Activated naive CD8-positive, alpha-beta T cell (primary cell): ENCODE measurements at regions not wholly inside any gene's neighbourhood (a gene's known extent, or its start where the extent isn't known, plus 50 kb on each side); places are given as distances from the start of the nearest gene placed in this dataset.

ENCODE experiments used
- H3K27ac Mint-ChIP-seq: one replicate; pipeline ENCODE4 v1.8.0; 2021; ENCODE audit warnings: mixed read lengths
- H3K27me3 Mint-ChIP-seq: one replicate; pipeline ENCODE4 v1.8.0; 2021; ENCODE audit warnings: mixed read lengths
- H3K36me3 Mint-ChIP-seq: one replicate; pipeline ENCODE4 v1.8.0; 2021; ENCODE audit warnings: mixed read lengths
- H3K4me1 Mint-ChIP-seq: one replicate; pipeline ENCODE4 v1.8.0; 2021; ENCODE audit warnings: low read depth, mixed read lengths
- H3K4me3 Mint-ChIP-seq: one replicate; pipeline ENCODE4 v1.8.0; 2021; ENCODE audit warnings: mild to moderate bottlenecking, mixed read lengths
- H3K9me3 Mint-ChIP-seq: one replicate; pipeline ENCODE4 v1.8.0; 2021; ENCODE audit warnings: low read depth, mixed read lengths

GRCh38 chr11:127135256-127135655, 134.7 kb upstream of the KIRREL3 start:
- no peak overlapping the region for H3K4me3 Mint-ChIP-seq

GRCh38 chr11:127133061-127133460, 132.5 kb upstream of the KIRREL3 start:
- H3K4me1 Mint-ChIP-seq, result no peaks in the 10 kb centered on the region
- H3K4me3 Mint-ChIP-seq, result no peak overlapping the region
- no peak overlapping the region for H3K27ac Mint-ChIP-seq
- H3K27me3 Mint-ChIP-seq, result peaks cover 3% of the 10 kb centered on the region
- no peaks in the 10 kb centered on the region for H3K36me3 Mint-ChIP-seq
- H3K9me3 Mint-ChIP-seq, result no peaks in the 10 kb centered on the region

More at GRCh38 chr11:127135256-127135655, 134.7 kb upstream of the KIRREL3 start:
- no peaks in the 10 kb centered on the region for H3K4me1 Mint-ChIP-seq
- no peaks in the 10 kb centered on the region for H3K36me3 Mint-ChIP-seq
- no peak overlapping the region for H3K27ac Mint-ChIP-seq
- H3K27me3 Mint-ChIP-seq, result peaks cover under 1% of the 10 kb centered on the region
- no peaks in the 10 kb centered on the region for H3K9me3 Mint-ChIP-seq

GRCh38 chr11:127130321-127130720, 129.8 kb upstream of the KIRREL3 start:
- Mint-ChIP-seq H3K27ac (no peak overlapping the region), H3K4me3 (no peak overlapping the region), H3K4me1 (no peaks in the 10 kb centered on the region), H3K36me3 (no peaks in the 10 kb centered on the region), H3K9me3 (no peaks in the 10 kb centered on the region), H3K27me3 (peaks cover 4% of the 10 kb centered on the region)

- H3K9me3 Mint-ChIP-seq, result no peaks in the 10 kb centered on the region
- no peak overlapping the region for H3K4me3 Mint-ChIP-seq
- no peak overlapping the region for H3K27ac Mint-ChIP-seq
- H3K27me3 Mint-ChIP-seq, result peaks cover 4% of the 10 kb centered on the region
- no peaks in the 10 kb centered on the region for H3K36me3 Mint-ChIP-seq
- no peaks in the 10 kb centered on the region for H3K4me1 Mint-ChIP-seq
These were observed 126.4 kb upstream of the KIRREL3 start for GRCh38 chr11:127126986-127127385.

GRCh38 chr11:127119356-127119755, 118.8 kb upstream of the KIRREL3 start:
- Mint-ChIP-seq H3K4me1 (no peaks in the 10 kb centered on the region), H3K27me3 (no peaks in the 10 kb centered on the region), H3K27ac (no peak overlapping the region), H3K4me3 (no peak overlapping the region), H3K36me3 (no peaks in the 10 kb centered on the region), H3K9me3 (no peaks in the 10 kb centered on the region)

- no peak overlapping the region for H3K4me3 Mint-ChIP-seq
- no peaks in the 10 kb centered on the region for H3K4me1 Mint-ChIP-seq
- H3K9me3 Mint-ChIP-seq, result no peaks in the 10 kb centered on the region
- H3K27ac Mint-ChIP-seq, result no peak overlapping the region
- no peaks in the 10 kb centered on the region for H3K27me3 Mint-ChIP-seq
- H3K36me3 Mint-ChIP-seq, result no peaks in the 10 kb centered on the region
These were observed 118.2 kb upstream of the KIRREL3 start for GRCh38 chr11:127118811-127119210.

GRCh38 chr11:127117231-127117739, 116.7 kb upstream of the KIRREL3 start:
- no peak overlapping the region for H3K4me3 Mint-ChIP-seq
- H3K4me1 Mint-ChIP-seq, result no peaks in the 10 kb centered on the region
- no peaks in the 10 kb centered on the region for H3K9me3 Mint-ChIP-seq

GRCh38 chr11:127115844-127116243, 115.3 kb upstream of the KIRREL3 start:
- no peak overlapping the region for H3K27ac Mint-ChIP-seq
- H3K36me3 Mint-ChIP-seq, result no peaks in the 10 kb centered on the region
- H3K4me1 Mint-ChIP-seq, result no peaks in the 10 kb centered on the region
- H3K9me3 Mint-ChIP-seq, result no peaks in the 10 kb centered on the region
- no peaks in the 10 kb centered on the region for H3K27me3 Mint-ChIP-seq
- no peak overlapping the region for H3K4me3 Mint-ChIP-seq

More at GRCh38 chr11:127117231-127117739, 116.7 kb upstream of the KIRREL3 start:
- H3K27me3 Mint-ChIP-seq, result no peaks in the 10 kb centered on the region
- no peaks in the 10 kb centered on the region for H3K36me3 Mint-ChIP-seq
- H3K27ac Mint-ChIP-seq, result no peak overlapping the region

- Mint-ChIP-seq H3K4me3 (no peak overlapping the region), H3K9me3 (no peaks in the 10 kb centered on the region), H3K27me3 (peaks cover 1% of the 10 kb centered on the region), H3K27ac (no peak overlapping the region), H3K36me3 (no peaks in the 10 kb centered on the region), H3K4me1 (no peaks in the 10 kb centered on the region)
These were observed 113.5 kb upstream of the KIRREL3 start for GRCh38 chr11:127114035-127114434.

- Mint-ChIP-seq H3K27me3 (peaks cover 1% of the 10 kb centered on the region), H3K27ac (no peak overlapping the region), H3K4me3 (no peak overlapping the region), H3K4me1 (no peaks in the 10 kb centered on the region), H3K36me3 (no peaks in the 10 kb centered on the region), H3K9me3 (no peaks in the 10 kb centered on the region)
These were observed 110.0 kb upstream of the KIRREL3 start for GRCh38 chr11:127110542-127110941.

- Mint-ChIP-seq H3K27ac (no peak overlapping the region), H3K9me3 (no peaks in the 10 kb centered on the region), H3K4me3 (no peak overlapping the region), H3K4me1 (no peaks in the 10 kb centered on the region), H3K27me3 (peaks cover 1% of the 10 kb centered on the region), H3K36me3 (no peaks in the 10 kb centered on the region)
These were observed 109.4 kb upstream of the KIRREL3 start for GRCh38 chr11:127109796-127110480.

- peaks cover 1% of the 10 kb centered on the region for H3K27me3 Mint-ChIP-seq
- no peaks in the 10 kb centered on the region for H3K9me3 Mint-ChIP-seq
- H3K27ac Mint-ChIP-seq, result no peak overlapping the region
- no peak overlapping the region for H3K4me3 Mint-ChIP-seq
- no peaks in the 10 kb centered on the region for H3K36me3 Mint-ChIP-seq
- no peaks in the 10 kb centered on the region for H3K4me1 Mint-ChIP-seq
These were observed 108.3 kb upstream of the KIRREL3 start for GRCh38 chr11:127108838-127109237.

- no peaks in the 10 kb centered on the region for H3K4me1 Mint-ChIP-seq
- no peak overlapping the region for H3K27ac Mint-ChIP-seq
- H3K4me3 Mint-ChIP-seq, result no peak overlapping the region
- H3K36me3 Mint-ChIP-seq, result no peaks in the 10 kb centered on the region
- no peaks in the 10 kb centered on the region for H3K9me3 Mint-ChIP-seq
- H3K27me3 Mint-ChIP-seq, result peaks cover 1% of the 10 kb centered on the region
These were observed 106.4 kb upstream of the KIRREL3 start for GRCh38 chr11:127106938-127107337.

- Mint-ChIP-seq H3K9me3 (no peaks in the 10 kb centered on the region), H3K4me1 (no peaks in the 10 kb centered on the region), H3K36me3 (no peaks in the 10 kb centered on the region), H3K4me3 (no peak overlapping the region), H3K27ac (no peak overlapping the region), H3K27me3 (peaks cover 1% of the 10 kb centered on the region)
These were observed 105.3 kb upstream of the KIRREL3 start for GRCh38 chr11:127105593-127106541.
